ENCODE measurements at regions not wholly inside any gene's neighbourhood (a gene's known extent, or its start where the extent isn't known, plus 50 kb on each side); places are given as distances from the start of the nearest gene placed in this dataset.

DNA sequence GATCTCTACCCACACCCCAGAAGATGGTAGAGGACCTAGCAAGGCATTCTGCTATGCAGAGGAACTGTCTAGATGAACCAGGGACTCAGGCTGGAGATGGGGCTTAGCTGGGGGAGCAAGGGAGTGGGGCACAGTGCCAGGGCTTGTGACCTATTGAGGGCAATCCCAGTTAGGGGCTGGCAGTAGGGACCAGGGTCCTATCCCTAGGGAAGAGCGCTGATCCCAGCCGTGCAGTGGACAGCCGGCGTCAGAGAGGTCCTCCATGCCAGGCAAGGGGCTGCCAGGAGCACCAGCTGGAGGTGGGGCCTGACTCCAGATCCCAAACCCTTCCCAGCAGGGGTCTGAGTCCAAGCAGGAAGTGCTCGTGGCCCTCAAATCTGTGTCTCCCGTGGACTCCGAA lies 52.7 kb upstream of the NEURL1B start:
- TF ChIP-seq CTCF (IDR thresholded peaks at IDR 0.05 in 4 of 5, conservative IDR thresholded peaks at IDR 0.05 in 1 of 5) (no peak), POLR2A (IDR thresholded peaks at IDR 0.05) (no peak)
- intact Hi-C loops (cut with DNase I; ENCODE audit: low total_unique reads) (loop anchor here (10.0 kb wide), 1 partner anchor 84 kb away; no protein-coding TSS in a partner anchor), in situ Hi-C loops (cut with MboI; ENCODE audit: low sequenced_read_pairs in 4 of 4) (no loop called here)
- DNase-seq (no peak), ATAC-seq (no peak)
- no peaks in the 10 kb centered on the region for H3K9me3 ChIP-seq
- H3K4me1 ChIP-seq, result peaks cover 3 to 22% of the 10 kb centered on the region in 2 donors
- no peaks in the 10 kb centered on the region for H3K36me3 ChIP-seq
- no peaks in the 10 kb centered on the region for H3K27me3 ChIP-seq
- no peak overlapping the region for H3K4me3 ChIP-seq
- H3K27ac ChIP-seq, result no peak overlapping the region

- Histone ChIP-seq H3K27ac (peak overlapping the region; percentile 59 to 83 (median 78)), H3K27me3 (no peaks in the 10 kb centered on the region), H3K4me1 (peaks cover 14 to 35% of the 10 kb centered on the region in 2 donors), H3K4me3 (no peak overlapping the region), H3K36me3 (no peaks in the 10 kb centered on the region), H3K9me3 (no peaks in the 10 kb centered on the region)
- TF ChIP-seq CTCF (IDR thresholded peaks at IDR 0.05 in 4 of 5, conservative IDR thresholded peaks at IDR 0.05 in 1 of 5), result no peak
- TF ChIP-seq POLR2A (IDR thresholded peaks at IDR 0.05), result no peak
- intact Hi-C loops (cut with DNase I; ENCODE audit: low total_unique reads), result loop anchor here (10.0 kb wide), 1 partner anchor 82 kb away; no protein-coding TSS in a partner anchor
- ATAC-seq (no peak), DNase-seq (no peak)
- in situ Hi-C loops (cut with MboI; ENCODE audit: low sequenced_read_pairs in 4 of 4), result no loop called here
Measured at GRCh38 chr5:172587061-172587405, 54.0 kb upstream of the NEURL1B start.

GRCh38 chr5:172586125-172587060 lies 54.7 kb upstream of the NEURL1B start:
- Histone ChIP-seq H3K27ac (peak overlapping the region; percentile 59 to 83 (median 78)), H3K27me3 (no peaks in the 10 kb centered on the region), H3K36me3 (no peaks in the 10 kb centered on the region), H3K4me1 (peaks cover 14 to 37% of the 10 kb centered on the region in 2 donors), H3K4me3 (no peak overlapping the region), H3K9me3 (no peaks in the 10 kb centered on the region)
- in situ Hi-C loops (cut with MboI; ENCODE audit: low sequenced_read_pairs in 4 of 4), result no loop called here
- TF ChIP-seq CTCF (IDR thresholded peaks at IDR 0.05 in 4 of 5, conservative IDR thresholded peaks at IDR 0.05 in 1 of 5) (no peak), POLR2A (IDR thresholded peaks at IDR 0.05) (no peak)
- no peak for ATAC-seq
- intact Hi-C loops (cut with DNase I; ENCODE audit: low total_unique reads), result loop anchor here (10.0 kb wide), 1 partner anchor 82 kb away; no protein-coding TSS in a partner anchor
- DNase-seq, result no peak

DNA sequence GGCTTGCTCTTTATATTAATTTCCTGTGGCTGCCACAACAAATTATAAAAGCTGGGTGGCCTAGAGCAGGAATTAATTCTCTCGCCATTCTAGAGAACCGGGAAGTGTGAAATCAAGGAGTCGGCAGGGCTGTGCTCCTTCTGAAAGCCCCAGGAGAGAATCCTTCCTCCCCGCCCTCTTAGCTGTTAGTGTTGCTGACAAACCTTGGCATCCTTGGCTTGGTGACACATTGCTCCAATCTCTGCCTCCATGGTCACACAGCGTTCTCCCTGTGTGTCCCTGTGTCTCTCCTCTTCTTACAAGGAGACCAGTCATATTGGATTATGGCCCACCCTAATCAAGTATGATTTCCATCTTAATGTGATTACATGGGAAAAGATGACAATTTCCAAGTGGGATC lies 55.9 kb upstream of the NEURL1B start:
- H3K4me1 ChIP-seq, result peaks cover 14 to 37% of the 10 kb centered on the region in 2 donors
- H3K4me3 ChIP-seq, result no peak overlapping the region
- intact Hi-C loops (cut with DNase I; ENCODE audit: low total_unique reads), result loop anchor here (10.0 kb wide), 1 partner anchor 80 kb away; no protein-coding TSS in a partner anchor
- in situ Hi-C loops (cut with MboI; ENCODE audit: low sequenced_read_pairs in 4 of 4), result no loop called here
- no peaks in the 10 kb centered on the region for H3K36me3 ChIP-seq
- no peaks in the 10 kb centered on the region for H3K27me3 ChIP-seq
- ATAC-seq (peak; percentile 33 to 51), DNase-seq (peak; percentile 32 to 67)
- peak overlapping the region; percentile 73 to 83 (median 78) for H3K27ac ChIP-seq
- no peak for TF ChIP-seq CTCF (IDR thresholded peaks at IDR 0.05 in 4 of 5, conservative IDR thresholded peaks at IDR 0.05 in 1 of 5)
- TF ChIP-seq POLR2A (IDR thresholded peaks at IDR 0.05), result no peak
- H3K9me3 ChIP-seq, result no peaks in the 10 kb centered on the region

Measured in gastrocnemius medialis (tissue), 4 donors.